ENCODE measurements at regions not wholly inside any gene's neighbourhood (a gene's known extent, or its start where the extent isn't known, plus 50 kb on each side); places are given as distances from the start of the nearest gene placed in this dataset.

GRCh38 chr2:176641436-176641835 is 372.2 kb downstream of the MTX2 start:
- DNase-seq (ENCODE audit: extremely low read depth in 1 of 2, low read depth in 1 of 2), result no peak

- no peak for DNase-seq (ENCODE audit: extremely low read depth in 1 of 2, low read depth in 1 of 2)
Observed at GRCh38 chr2:176642074-176642473, 372.8 kb downstream of the MTX2 start.

GRCh38 chr2:176643646-176644045 is 374.4 kb downstream of the MTX2 start:
- DNase-seq (ENCODE audit: extremely low read depth in 1 of 2, low read depth in 1 of 2), result no peak

- no peak for DNase-seq (ENCODE audit: extremely low read depth in 1 of 2, low read depth in 1 of 2)
Observed at GRCh38 chr2:176645494-176645893, 376.3 kb downstream of the MTX2 start.

GRCh38 chr2:176646033-176646615 is 376.9 kb downstream of the MTX2 start:
- DNase-seq (ENCODE audit: extremely low read depth in 1 of 2, low read depth in 1 of 2), result no peak

- DNase-seq (ENCODE audit: extremely low read depth in 1 of 2, low read depth in 1 of 2), result no peak
Observed at GRCh38 chr2:176647325-176648165, 378.3 kb downstream of the MTX2 start.

- DNase-seq (ENCODE audit: extremely low read depth in 1 of 2, low read depth in 1 of 2), result no peak
Observed at GRCh38 chr2:176648700-176649297, 379.6 kb downstream of the MTX2 start.

GRCh38 chr2:176650104-176650837 is 381.0 kb downstream of the MTX2 start:
- no peak for DNase-seq (ENCODE audit: extremely low read depth in 1 of 2, low read depth in 1 of 2)

- DNase-seq (ENCODE audit: extremely low read depth in 1 of 2, low read depth in 1 of 2), result no peak
Observed at GRCh38 chr2:176650838-176651555, 381.8 kb downstream of the MTX2 start.

- DNase-seq (ENCODE audit: extremely low read depth in 1 of 2, low read depth in 1 of 2), result no peak
Observed at GRCh38 chr2:176652300-176653182, 383.3 kb downstream of the MTX2 start.

GRCh38 chr2:176653479-176654443 is 384.5 kb downstream of the MTX2 start:
- no peak for DNase-seq (ENCODE audit: extremely low read depth in 1 of 2, low read depth in 1 of 2)

GRCh38 chr2:176656038-176656775 is 387.0 kb downstream of the MTX2 start:
- DNase-seq (ENCODE audit: extremely low read depth in 1 of 2, low read depth in 1 of 2), result no peak

- no peak for DNase-seq (ENCODE audit: extremely low read depth in 1 of 2, low read depth in 1 of 2)
Observed at GRCh38 chr2:176656776-176657140, 387.5 kb downstream of the MTX2 start.

GRCh38 chr2:176657393-176657792 is 388.2 kb downstream of the MTX2 start:
- no peak for DNase-seq (ENCODE audit: extremely low read depth in 1 of 2, low read depth in 1 of 2)

GRCh38 chr2:176658708-176659107 is 389.5 kb downstream of the MTX2 start:
- DNase-seq (ENCODE audit: extremely low read depth in 1 of 2, low read depth in 1 of 2), result no peak

- no peak for DNase-seq (ENCODE audit: extremely low read depth in 1 of 2, low read depth in 1 of 2)
Observed at GRCh38 chr2:176662753-176663152, 393.5 kb downstream of the MTX2 start.

- DNase-seq (ENCODE audit: extremely low read depth in 1 of 2, low read depth in 1 of 2), result no peak
Observed at GRCh38 chr2:176664478-176664877, 395.2 kb downstream of the MTX2 start.

GRCh38 chr2:176665086-176665485 is 395.8 kb downstream of the MTX2 start:
- no peak for DNase-seq (ENCODE audit: extremely low read depth in 1 of 2, low read depth in 1 of 2)

Data from stimulated activated CD8-positive, alpha-beta memory T cell treated with anti-CD3 and anti-CD28 coated beads, Interleukin-7, amount 100 ng/mL, for 48 hours (primary cell).